GM23338 (cell line): ENCODE measurements at regions not wholly inside any gene's neighbourhood (a gene's known extent, or its start where the extent isn't known, plus 50 kb on each side); places are given as distances from the start of the nearest gene placed in this dataset.

ENCODE experiments used
- ATAC-seq: fragments of 200-7000 bp; cut with Tn5 transposase; 3 replicates; pipeline ENCODE4 v1.9.1; 2020
- DNase-seq: peaks from one replicate; pipeline ENCODE4 v3.0.0-alpha.2; 2015; ENCODE audit warnings: low spot score
- H2AFZ ChIP-seq: fragments of 200-600 bp; sonication (generic); 2 replicates; pipeline ENCODE4 v1.8.0; 2016; ENCODE audit warnings: antibody characterized with exemption, mild to moderate bottlenecking, moderate library complexity
- H3F3A ChIP-seq: fragments of 200-600 bp; sonication (generic); replicated peaks from 2 replicates; pipeline ENCODE4 v1.8.0; 2017; ENCODE audit warnings: antibody characterized with exemption, mixed run types, low read depth
- H3K27ac ChIP-seq: fragments of 200-600 bp; sonication (generic); 2 replicates; pipeline ENCODE4 v1.6.1; 2016; ENCODE audit warnings: low read depth
- H3K27me3 ChIP-seq: fragments of 200-600 bp; sonication (generic); 2 replicates; pipeline ENCODE4 v1.8.0; 2016; ENCODE audit warnings: mild to moderate bottlenecking, mixed run types, moderate library complexity; ENCODE audit not compliant: insufficient read depth
- H3K36me3 ChIP-seq: fragments of 200-600 bp; sonication (generic); 2 replicates; pipeline ENCODE4 v1.8.0; 2016; ENCODE audit warnings: mild to moderate bottlenecking; ENCODE audit not compliant: insufficient read depth
- H3K4me1 ChIP-seq: fragments of 200-600 bp; sonication (generic); 2 replicates; pipeline ENCODE4 v1.8.0; 2016; ENCODE audit warnings: mild to moderate bottlenecking, moderate library complexity; ENCODE audit not compliant: insufficient read depth
- H3K4me2 ChIP-seq: fragments of 200-600 bp; sonication (generic); 2 replicates; pipeline ENCODE4 v1.7.1; 2017; ENCODE audit warnings: mixed run types
- H3K4me3 ChIP-seq: fragments of 200-600 bp; sonication (generic); 2 replicates; pipeline ENCODE4 v1.6.1; 2016; ENCODE audit warnings: mixed run types
- H3K79me2 ChIP-seq: fragments of 200-600 bp; sonication (generic); replicated peaks from 2 replicates; pipeline ENCODE4 v1.8.0; 2017; ENCODE audit warnings: mild to moderate bottlenecking; ENCODE audit not compliant: insufficient read depth
- H3K9me2 ChIP-seq: fragments of 200-600 bp; sonication (generic); 2 replicates; pipeline ENCODE4 v1.8.0; 2017; ENCODE audit not compliant: insufficient read depth
- H4K20me1 ChIP-seq: fragments of 200-600 bp; sonication (generic); replicated peaks from 2 replicates; pipeline ENCODE4 v1.8.0; 2017; ENCODE audit warnings: mild to moderate bottlenecking; ENCODE audit not compliant: insufficient read depth
- H3K27ac Mint-ChIP-seq: 2 replicates; pipeline ENCODE4 v1.8.0; 2020; ENCODE audit warnings: inconsistent platforms, mild to moderate bottlenecking, moderate library complexity, mixed read lengths
- H3K27me3 Mint-ChIP-seq: 3 replicates; pipeline ENCODE4 v1.8.0; 2022; ENCODE audit warnings: low read depth, mild to moderate bottlenecking, moderate library complexity, mixed read lengths, inconsistent platforms; ENCODE audit not compliant: insufficient read depth, poor library complexity
- H3K36me3 Mint-ChIP-seq: 3 replicates; pipeline ENCODE4 v1.8.0; 2021; ENCODE audit warnings: low read depth, mild to moderate bottlenecking, inconsistent platforms, moderate library complexity, mixed read lengths
- H3K4me1 Mint-ChIP-seq: 3 replicates; pipeline ENCODE4 v1.8.0; 2020; ENCODE audit warnings: mild to moderate bottlenecking, inconsistent platforms, mixed read lengths
- H3K4me3 Mint-ChIP-seq: 3 replicates; pipeline ENCODE4 v1.8.0; 2021; ENCODE audit warnings: moderate library complexity, mild to moderate bottlenecking, inconsistent platforms, mixed read lengths
- H3K9me3 Mint-ChIP-seq: 3 replicates; pipeline ENCODE4 v1.8.0; 2020; ENCODE audit warnings: moderate library complexity, mild to moderate bottlenecking, inconsistent platforms, mixed read lengths
- CREB1 ChIP-seq: fragments of 250-450 bp; sonication (Bioruptor Pico); IDR thresholded peaks from 2 replicates; pipeline ENCODE4 v1.5.0; 2020; ENCODE audit warnings: low read depth, mild to moderate bottlenecking, moderate library complexity
- CTCF ChIP-seq, 2 experiments: fragments of 200-600 bp in 1 of 2; sonication (generic) in 1 of 2; conservative IDR thresholded peaks; 2 replicates each; pipeline versions ENCODE4 v1.5.1 to v1.6.1; 2016 to 2017; ENCODE audit warnings: antibody characterized with exemption in 2 of 2, low read depth in 2 of 2, mild to moderate bottlenecking in 2 of 2, moderate library complexity in 1 of 2
- ETS1 ChIP-seq: IDR thresholded peaks from 2 replicates; pipeline ENCODE4 v1.6.1; 2016; ENCODE audit warnings: antibody characterized with exemption
- EZH2 ChIP-seq: fragments of 200-600 bp; sonication (generic); IDR thresholded peaks from one replicate; pipeline ENCODE4 v1.8.0; 2017; ENCODE audit warnings: antibody characterized with exemption, mild to moderate bottlenecking, low read depth; ENCODE audit not compliant: unreplicated experiment
- EZH2phosphoT487 ChIP-seq: fragments of 200-600 bp; sonication (generic); IDR thresholded peaks from one replicate; pipeline ENCODE4 v1.8.1; 2018; ENCODE audit warnings: antibody characterized with exemption; ENCODE audit not compliant: unreplicated experiment
- JUNB ChIP-seq: IDR thresholded peaks from one replicate; pipeline ENCODE4 v1.6.1; 2016; ENCODE audit warnings: antibody characterized with exemption; ENCODE audit not compliant: unreplicated experiment
- NANOG ChIP-seq: IDR thresholded peaks from 2 replicates; pipeline ENCODE4 v1.6.1; 2016; ENCODE audit warnings: antibody characterized with exemption, borderline replicate concordance
- POLR2AphosphoS5 ChIP-seq: IDR thresholded peaks from 2 replicates; pipeline ENCODE4 v1.6.1; 2016; ENCODE audit warnings: antibody characterized with exemption, low read depth
- REST ChIP-seq: IDR thresholded peaks from one replicate; pipeline ENCODE4 v1.6.1; 2018; ENCODE audit warnings: antibody characterized with exemption; ENCODE audit not compliant: unreplicated experiment
- STAT1 ChIP-seq: IDR thresholded peaks from one replicate; pipeline ENCODE4 v1.6.1; 2016; ENCODE audit warnings: antibody characterized with exemption; ENCODE audit not compliant: unreplicated experiment
- ZNF114 ChIP-seq: fragments of 250-450 bp; sonication (Bioruptor Pico); IDR thresholded peaks from 2 replicates; pipeline ENCODE4 v1.5.0; 2020; ENCODE audit warnings: mild to moderate bottlenecking, moderate library complexity
- ZNF331 ChIP-seq: fragments of 250-450 bp; sonication (Bioruptor Pico); IDR thresholded peaks from 2 replicates; pipeline ENCODE4 v1.5.0; 2020; ENCODE audit warnings: low read depth, mild to moderate bottlenecking, moderate library complexity
- ZNF462 ChIP-seq: fragments of 250-450 bp; sonication (Bioruptor Pico); IDR thresholded peaks from 2 replicates; pipeline ENCODE4 v1.5.0; 2020; ENCODE audit warnings: mild to moderate bottlenecking, moderate library complexity

- Histone ChIP-seq H2AFZ (no peak overlapping the region), H3K79me2 (no peaks in the 10 kb centered on the region), H3K27me3 (no peaks in the 10 kb centered on the region), H3K4me3 (no peak overlapping the region), H3K4me2 (no peak overlapping the region), H3F3A (no peaks in the 10 kb centered on the region), H3K4me1 (peaks cover 23% of the 10 kb centered on the region), H4K20me1 (no peaks in the 10 kb centered on the region), H3K36me3 (no peaks in the 10 kb centered on the region), H3K27ac (no peak overlapping the region), H3K9me2 (peaks cover 9% of the 10 kb centered on the region)
- Mint-ChIP-seq H3K36me3 (0 out of 3 replicates have a peak, but pooled peaks cover 5% of the 10 kb centered on the region), H3K4me1 (peaks cover 39% of the 10 kb centered on the region), H3K9me3 (peaks cover 7% of the 10 kb centered on the region; the same call in 2 of the 3 replicates), H3K4me3 (no peak overlapping the region), H3K27ac (no peak overlapping the region), H3K27me3 (peaks cover 18% of the 10 kb centered on the region)
- TF ChIP-seq ZNF462 = no peak
- no peak for TF ChIP-seq EZH2phosphoT487
- no peak for TF ChIP-seq REST
- TF ChIP-seq ZNF331 = no peak
- no peak for TF ChIP-seq STAT1
- TF ChIP-seq NANOG = no peak
- no peak for TF ChIP-seq CREB1 (CRISPR knock-in tag)
- TF ChIP-seq ETS1 = no peak
- TF ChIP-seq JUNB = no peak
- TF ChIP-seq CTCF (conservative IDR thresholded peaks at IDR 0.05; ENCODE audit: low read depth in 2 of 2) = no peak
- TF ChIP-seq ZNF114 (CRISPR knock-in tag) = no peak
- TF ChIP-seq POLR2AphosphoS5 = no peak
- no peak for TF ChIP-seq EZH2
- no peak for DNase-seq
- ATAC-seq = no peak
Observed at GRCh38 chr1:234916840-234917239, 211.8 kb downstream of the TOMM20 start.
